Dedifferentiated amniotic fluid mesenchymal stem cell (primary cell): ENCODE measurements at regions not wholly inside any gene's neighbourhood (a gene's known extent, or its start where the extent isn't known, plus 50 kb on each side); places are given as distances from the start of the nearest gene placed in this dataset.
"Not testable (repeated sequence)": the region's sequence is repeated elsewhere in the genome, so short reads cannot be mapped to it uniquely, and the experiment has no call there.

Experiments used
- DNase-seq: peaks from one replicate; pipeline ENCODE4 v3.0.0-alpha.2; 2016; ENCODE audit errors: extremely low spot score

- no peak for DNase-seq
Observed at GRCh38 chrX:42442745-42443144, 335.2 kb downstream of the PPP1R2C start.

DNA sequence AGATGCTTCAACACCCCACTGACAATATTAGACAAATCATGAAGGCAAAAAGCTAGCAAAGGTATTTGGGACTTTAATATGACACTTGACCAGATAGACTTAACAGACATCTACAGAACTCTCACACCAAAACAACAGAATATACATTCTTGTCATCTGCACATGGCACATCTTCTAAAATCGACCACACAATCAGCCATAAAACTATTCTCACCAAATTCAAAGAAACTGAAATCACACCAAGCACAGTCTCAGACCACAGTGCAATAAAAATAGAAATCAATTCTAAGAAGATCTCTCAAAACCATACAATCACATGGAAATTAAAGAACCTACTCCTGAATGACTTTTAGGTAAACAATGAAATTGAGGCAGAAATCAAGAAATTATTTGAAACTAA, 340.8 kb downstream of the PPP1R2C start:
- DNase-seq = no peak

GRCh38 chrX:42434458-42435166, 343.4 kb downstream of the PPP1R2C start:
- DNase-seq = no peak

DNA sequence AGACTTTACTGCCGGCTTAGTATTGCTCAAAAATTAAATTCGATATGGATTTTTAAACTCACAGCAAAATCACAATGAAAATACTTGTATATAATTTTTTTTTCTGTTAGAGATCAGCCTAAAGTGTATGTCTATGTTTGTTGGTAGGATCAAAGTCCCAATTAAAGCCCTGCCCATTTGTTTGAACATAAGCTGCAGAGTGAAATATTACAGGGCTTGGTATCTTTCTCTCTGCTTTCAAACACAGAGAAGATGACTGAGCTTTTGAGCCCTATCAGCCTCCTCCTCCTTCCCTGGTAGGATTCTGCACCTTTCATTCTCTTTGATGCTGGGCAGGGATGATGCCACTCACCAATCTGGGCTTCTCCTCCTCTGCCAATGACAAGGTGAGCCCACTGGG, 345.4 kb downstream of the PPP1R2C start:
- DNase-seq = no peak

DNA sequence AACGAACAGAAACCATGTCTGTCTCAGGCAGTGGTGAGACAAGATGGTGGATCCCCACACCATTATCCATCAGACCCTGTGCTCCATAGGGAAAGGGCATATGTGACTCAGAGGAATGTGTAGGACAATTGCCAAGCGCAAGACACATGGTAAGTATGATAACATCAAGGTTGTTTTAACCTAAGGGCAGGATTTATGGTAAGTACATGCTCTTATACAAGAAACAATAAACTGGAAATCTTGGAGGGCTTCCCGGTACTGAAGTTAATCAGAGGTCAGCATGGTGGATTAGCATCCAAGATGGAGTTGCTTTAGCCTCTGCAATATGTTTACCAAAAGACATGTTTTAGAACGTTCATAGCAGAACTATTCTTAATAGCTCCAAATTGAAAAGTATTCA, 355.0 kb downstream of the PPP1R2C start:
- no peak for DNase-seq

DNA sequence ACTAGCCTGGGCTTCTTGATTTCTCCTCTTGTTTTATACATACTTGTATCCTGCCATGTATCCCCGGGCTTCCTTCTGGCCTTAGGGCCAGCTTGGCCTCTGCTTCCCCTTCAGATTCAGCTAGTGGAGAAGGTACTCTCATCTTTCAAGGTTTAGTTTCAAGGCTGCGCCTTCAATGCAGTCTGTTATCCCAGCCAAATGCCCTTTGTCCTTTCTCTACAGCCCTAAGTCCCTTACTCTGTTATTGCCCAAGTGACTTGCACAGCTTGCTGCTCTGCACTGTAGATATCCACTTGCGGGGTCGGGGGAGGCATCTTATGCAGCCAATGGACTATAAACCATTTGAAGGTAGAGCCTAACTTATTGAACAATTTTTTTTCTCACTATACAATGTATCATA, 357.5 kb downstream of the PPP1R2C start:
- DNase-seq = no peak

- no peak for DNase-seq
Observed at GRCh38 chrX:42415636-42416035, 362.3 kb downstream of the PPP1R2C start.

DNA sequence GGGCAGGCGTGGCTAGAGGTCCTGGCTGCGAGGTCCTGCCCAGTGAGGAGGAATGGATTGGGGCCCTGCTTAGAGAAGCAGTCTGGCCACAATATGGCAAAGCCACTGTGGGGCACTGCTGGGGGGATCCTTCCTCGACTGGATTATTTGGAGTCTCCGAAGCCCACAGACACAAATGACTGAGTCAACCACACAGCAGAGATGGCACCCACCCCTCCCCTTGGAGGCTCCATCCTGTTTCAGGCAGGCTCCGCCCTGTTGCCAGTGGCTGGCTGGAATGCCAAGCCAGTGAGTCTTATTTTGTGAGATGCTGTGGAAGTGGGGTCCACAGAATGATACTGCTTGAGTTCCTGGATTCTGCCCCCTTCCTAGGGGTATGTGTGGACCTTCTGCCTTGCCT, 363.9 kb downstream of the PPP1R2C start:
- DNase-seq = no peak

DNA sequence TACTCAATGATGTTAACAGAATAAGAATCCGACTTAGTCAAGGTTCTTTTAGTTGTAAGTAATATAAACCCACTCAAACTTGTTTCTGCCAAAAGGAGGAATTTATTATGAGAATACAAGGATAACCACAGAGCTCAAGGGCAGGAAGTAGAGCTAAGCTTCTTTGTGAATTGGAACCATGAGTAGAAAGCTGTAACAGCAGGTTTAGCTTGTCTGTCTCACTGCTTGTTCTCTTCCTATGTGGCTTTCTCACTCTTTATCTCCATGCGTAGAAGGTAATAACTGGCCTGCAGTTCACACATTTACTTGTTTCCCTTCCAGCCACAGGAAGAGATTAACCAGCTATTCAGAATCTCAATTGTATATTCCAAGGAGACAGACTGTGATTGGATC, 378.3 kb downstream of the PPP1R2C start:
- no peak for DNase-seq

GRCh38 chrX:42398967-42399631, 378.9 kb downstream of the PPP1R2C start:
- no peak for DNase-seq

GRCh38 chrX:42396136-42396535, 381.8 kb downstream of the PPP1R2C start:
- DNase-seq = no peak

- DNase-seq = no peak
Observed at GRCh38 chrX:42392846-42393245, 385.1 kb downstream of the PPP1R2C start.

- DNase-seq = no peak
Observed at GRCh38 chrX:42386681-42387080, 391.3 kb downstream of the PPP1R2C start.

DNA sequence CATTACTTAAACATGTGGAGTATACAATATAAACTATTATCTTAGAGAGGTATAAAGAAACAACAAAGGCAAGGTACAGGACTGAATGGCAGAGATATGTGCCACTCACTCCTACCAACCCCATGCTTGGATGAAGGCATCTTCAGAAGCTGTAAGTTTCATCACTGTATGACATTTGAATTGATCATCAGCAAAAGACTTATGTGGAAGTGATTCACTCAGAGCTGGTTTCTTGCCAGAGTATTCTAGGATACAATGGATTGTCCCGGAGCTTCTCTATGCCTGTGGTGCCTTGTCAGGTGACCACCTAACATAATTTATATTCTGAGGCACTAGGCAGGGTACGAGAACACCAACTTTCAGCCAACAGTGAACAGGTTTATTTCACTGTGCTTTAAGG, 392.2 kb downstream of the PPP1R2C start:
- no peak for DNase-seq

DNA sequence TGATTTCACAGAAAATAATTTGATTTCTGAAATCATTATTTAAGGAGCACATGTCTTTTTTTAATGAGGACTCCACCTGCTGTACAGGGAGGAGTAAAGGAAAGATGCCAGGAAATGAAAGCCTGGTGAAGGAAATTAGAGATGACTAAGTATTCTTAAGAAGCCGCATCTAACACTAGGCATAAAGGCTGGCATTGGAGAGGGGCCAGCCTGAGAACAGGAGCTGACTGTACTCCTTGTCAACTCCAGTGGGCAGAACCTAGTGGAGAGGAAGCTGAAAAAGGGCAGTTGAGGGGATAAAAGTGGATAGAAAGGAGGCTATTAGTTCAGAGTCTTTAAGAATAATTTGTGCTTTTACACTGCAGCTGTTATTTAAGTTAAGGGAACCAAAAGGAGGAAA, 393.0 kb downstream of the PPP1R2C start:
- DNase-seq = no peak

DNA sequence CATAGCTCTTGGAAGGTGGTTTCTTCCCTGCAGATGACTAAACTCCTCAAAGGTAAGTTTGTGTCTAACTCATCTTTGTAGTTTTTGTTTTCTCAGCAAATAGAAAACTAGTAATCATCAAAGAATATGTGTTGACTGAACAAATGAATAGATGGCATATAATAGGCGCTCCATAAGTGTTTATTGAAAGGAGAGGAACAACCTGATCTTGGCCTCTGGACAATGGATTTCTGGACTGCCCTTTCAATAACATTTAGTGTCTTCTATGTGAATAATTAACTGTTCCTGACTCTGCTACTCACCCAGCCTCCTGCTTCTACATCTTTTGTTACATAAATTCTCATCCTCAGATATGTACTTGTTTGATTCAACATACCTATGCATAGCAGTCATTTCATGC, 399.1 kb downstream of the PPP1R2C start:
- DNase-seq = no peak

- no peak for DNase-seq
Observed at GRCh38 chrX:42375086-42375485, 402.9 kb downstream of the PPP1R2C start.

- no peak for DNase-seq
Observed at GRCh38 chrX:42366181-42366580, 411.8 kb downstream of the PPP1R2C start.

- DNase-seq = no peak
Observed at GRCh38 chrX:42362219-42362618, 415.7 kb downstream of the PPP1R2C start.

GRCh38 chrX:42342981-42343380, 419.6 kb upstream of the CASK start:
- not testable (repeated sequence) for DNase-seq
